ENCODE measurements at regions not wholly inside any gene's neighbourhood (a gene's known extent, or its start where the extent isn't known, plus 50 kb on each side); places are given as distances from the start of the nearest gene placed in this dataset.

DNA sequence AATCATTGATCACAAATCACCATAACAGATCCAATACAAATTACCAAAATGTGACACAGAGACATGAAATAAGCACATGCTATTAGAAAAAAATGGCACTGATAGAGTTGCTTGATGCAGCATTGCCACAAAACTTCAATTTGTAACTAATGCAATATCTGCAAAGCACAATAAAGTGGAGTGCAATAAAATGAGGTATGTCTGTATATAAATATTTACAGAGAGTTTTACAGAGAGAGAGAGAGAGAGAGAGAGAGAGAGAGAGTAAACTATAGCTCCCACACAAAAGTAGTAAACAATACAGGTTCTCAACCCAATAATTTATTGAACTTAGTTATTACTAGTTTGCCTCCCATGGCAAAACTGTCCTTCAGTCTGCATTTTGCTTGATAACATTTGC is 1807.0 kb downstream of the SUCLG1 start:
- POLR2A ChIA-PET, result no interaction called here
- no peaks in the 10 kb centered on the region for H3K9me1 ChIP-seq (ENCODE audit: control insufficient read depth, insufficient read depth, low read length)
- no peak for ATAC-seq
- no peak for FAIRE-seq
- H3K36me3 ChIP-seq (ENCODE audit: control insufficient read depth, insufficient read depth, low read length), result no peaks in the 10 kb centered on the region
- H3K9ac ChIP-seq (ENCODE audit: insufficient read depth in 1 of 2, low read depth in 2 of 2, low read length in 2 of 2), result no peak overlapping the region
- no peaks in the 10 kb centered on the region for H3K4me1 ChIP-seq (replicated peaks in 1 of 2; ENCODE audit: control insufficient read depth in 2 of 2, insufficient read depth in 2 of 2, low read length in 2 of 2)
- TF ChIP-seq XRCC5 (IDR thresholded peaks at IDR 0.05; ENCODE audit: low read depth, low read length) (no peak), DPF2 (IDR thresholded peaks at IDR 0.05) (no peak), FOXJ2 (tag; IDR thresholded peaks at IDR 0.05) (no peak), GATAD2B (IDR thresholded peaks at IDR 0.05; ENCODE audit: borderline replicate concordance) (no peak), MAZ (CRISPR knock-in tag; conservative IDR thresholded peaks at IDR 0.05 in 1 of 2, IDR thresholded peaks at IDR 0.05 in 1 of 2) (no peak), NCOA4 (IDR thresholded peaks at IDR 0.05; ENCODE audit: partially characterized antibody) (no peak)
- TF ChIP-seq, protein P1, sequence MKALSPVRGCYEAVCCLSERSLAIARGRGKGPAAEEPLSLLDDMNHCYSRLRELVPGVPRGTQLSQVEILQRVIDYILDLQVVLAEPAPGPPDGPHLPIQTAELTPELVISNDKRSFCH (CRISPR knock-in tag; IDR thresholded peaks at IDR 0.05), result no peak
- TF ChIP-seq, protein P1 (tag; IDR thresholded peaks at IDR 0.05), result no peak
- no peak for DNase-seq (ENCODE audit: extremely low read depth in 1 of 4, low spot score in 3 of 4)
- H3K27ac ChIP-seq (ENCODE audit: extremely low read depth, low read depth, low read length), result no peak overlapping the region
- H3K4me3 ChIP-seq, result no peak overlapping the region
- CTCF ChIA-PET (ENCODE audit: low intra/inter-chr PET ratio), result no interaction called here
- H2AFZ ChIP-seq (ENCODE audit: low read depth, low read length), result no peak overlapping the region
- H3K27me3 ChIP-seq (ENCODE audit: control insufficient read depth in 2 of 2, insufficient read depth in 2 of 2, low read length in 2 of 2), result no peaks in the 10 kb centered on the region
- intact Hi-C loops (cut with micrococcal nuclease) (no loop called here), in situ Hi-C loops (cut with MboI) (no loop called here)
- H3K4me2 ChIP-seq (ENCODE audit: insufficient read depth, low read length), result no peak overlapping the region
- no TSS peak for BruUV-seq (replicated peaks)
- no peaks in the 10 kb centered on the region for H4K20me1 ChIP-seq (replicated peaks; ENCODE audit: control insufficient read depth, insufficient read depth, low read length)
- H3K9me3 ChIP-seq (replicated peaks; ENCODE audit: control insufficient read depth, insufficient read depth, low read depth, low read length), result no peaks in the 10 kb centered on the region
- H3K79me2 ChIP-seq (ENCODE audit: control insufficient read depth, insufficient read depth, low read length), result no peaks in the 10 kb centered on the region

- FAIRE-seq (no peak), ATAC-seq (no peak), DNase-seq (ENCODE audit: extremely low read depth in 1 of 4, low spot score in 3 of 4) (no peak)
- no peaks in the 10 kb centered on the region for H3K36me3 ChIP-seq (ENCODE audit: control insufficient read depth, insufficient read depth, low read length)
- no peak overlapping the region for H2AFZ ChIP-seq (ENCODE audit: low read depth, low read length)
- H4K20me1 ChIP-seq (replicated peaks; ENCODE audit: control insufficient read depth, insufficient read depth, low read length), result no peaks in the 10 kb centered on the region
- 0% methylated on average over 2 of the region's 2 CpGs for WGBS (ENCODE audit: insufficient coverage, low coverage, missing lambda C conversion rate)
- no peak overlapping the region for H3K4me2 ChIP-seq (ENCODE audit: insufficient read depth, low read length)
- intact Hi-C loops (cut with micrococcal nuclease) (no loop called here), in situ Hi-C loops (cut with MboI) (no loop called here)
- ChIA-PET POLR2A (no interaction called here), CTCF (ENCODE audit: low intra/inter-chr PET ratio) (no interaction called here)
- H3K9me3 ChIP-seq (replicated peaks; ENCODE audit: control insufficient read depth, insufficient read depth, low read depth, low read length), result no peaks in the 10 kb centered on the region
- no TSS peak for BruUV-seq (replicated peaks)
- no peaks in the 10 kb centered on the region for H3K79me2 ChIP-seq (ENCODE audit: control insufficient read depth, insufficient read depth, low read length)
- no peak overlapping the region for H3K4me3 ChIP-seq
- H3K4me1 ChIP-seq (replicated peaks in 1 of 2; ENCODE audit: control insufficient read depth in 2 of 2, insufficient read depth in 2 of 2, low read length in 2 of 2), result no peaks in the 10 kb centered on the region
- H3K9me1 ChIP-seq (ENCODE audit: control insufficient read depth, insufficient read depth, low read length), result no peaks in the 10 kb centered on the region
- H3K27ac ChIP-seq (ENCODE audit: extremely low read depth, low read depth, low read length), result no peak overlapping the region
- no peak overlapping the region for H3K9ac ChIP-seq (ENCODE audit: insufficient read depth in 1 of 2, low read depth in 2 of 2, low read length in 2 of 2)
- H3K27me3 ChIP-seq (ENCODE audit: control insufficient read depth in 2 of 2, insufficient read depth in 2 of 2, low read length in 2 of 2), result no peaks in the 10 kb centered on the region
- peak; percentile 40; the same call in 1 of the 2 replicates for TF ChIP-seq ATF3 (IDR thresholded peaks at IDR 0.05)
- TF ChIP-seq ATF3 (CRISPR knock-in tag; conservative IDR thresholded peaks at IDR 0.05), result no peak
- TF ChIP-seq PHB (CRISPR knock-in tag; IDR thresholded peaks at IDR 0.05), result no peak
- TF ChIP-seq C11orf30 (IDR thresholded peaks at IDR 0.05; ENCODE audit: low read depth), result peak; percentile 58; the same call in 1 of the 2 replicates
- TF ChIP-seq FOSL1 (tag; conservative IDR thresholded peaks at IDR 0.05), result peak; percentile 81
- no peak for TF ChIP-seq EP300 (IDR thresholded peaks at IDR 0.05; ENCODE audit: low read length)
- peak; percentile 79 for TF ChIP-seq ZNF316 (IDR thresholded peaks at IDR 0.05)
- TF ChIP-seq MAFG (tag; conservative IDR thresholded peaks at IDR 0.05), result peak; percentile 74
- TF ChIP-seq MAFK (IDR thresholded peaks at IDR 0.05; ENCODE audit: low read length), result peak; percentile 8; the same call in 1 of the 2 replicates
- no peak for TF ChIP-seq NFYB (IDR thresholded peaks at IDR 0.05; ENCODE audit: extremely low read depth, insufficient read length)
- TF ChIP-seq MAFF (IDR thresholded peaks at IDR 0.05; ENCODE audit: low read length), result 0 out of 2 replicates have a peak, but pooled peaks have one; percentile 20
- no peak for TF ChIP-seq POLR2A (conservative IDR thresholded peaks at IDR 0.05)
- no peak for TF ChIP-seq FOXA1 (IDR thresholded peaks at IDR 0.05; ENCODE audit: borderline replicate concordance)
Measured at GRCh38 chr2:82650038-82650437, 1809.0 kb downstream of the SUCLG1 start.
